ENCODE measurements at regions not wholly inside any gene's neighbourhood (a gene's known extent, or its start where the extent isn't known, plus 50 kb on each side); places are given as distances from the start of the nearest gene placed in this dataset.

DNA sequence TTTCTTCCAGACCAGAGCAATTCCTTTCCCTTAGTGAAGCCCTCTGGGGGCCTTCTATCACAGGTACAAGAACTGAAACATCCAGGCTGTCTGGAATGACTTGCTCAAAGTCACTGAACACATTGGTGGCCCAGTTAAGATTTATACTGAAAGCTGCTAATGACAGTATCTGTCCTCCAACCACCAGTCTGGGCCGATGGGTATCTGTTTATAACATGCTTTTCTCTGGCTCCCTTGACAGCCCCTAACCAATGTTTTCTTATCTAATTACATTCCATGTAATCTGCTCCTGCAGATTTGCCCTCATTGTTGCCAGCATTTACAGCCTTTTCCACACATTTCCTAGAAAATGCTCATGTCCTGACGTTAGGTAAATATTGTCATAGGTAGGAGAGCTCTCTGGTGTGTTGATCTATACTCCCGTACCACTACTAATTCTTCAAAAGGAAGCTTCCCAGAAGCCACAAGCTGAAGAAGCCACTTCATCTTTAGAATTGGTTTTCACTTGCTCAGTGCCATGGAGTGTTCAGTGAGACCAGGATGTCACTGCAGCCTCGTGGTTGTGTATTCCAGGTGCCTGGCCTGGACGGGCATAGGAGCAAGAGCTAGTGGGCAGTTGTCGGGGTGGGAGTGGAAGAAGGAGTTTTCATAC, 163.9 kb downstream of the TSEN15 start:
- WGBS, 3 donors = 89 to 94% (median 89%) methylated on average over 6 of the region's 6 CpGs
- Histone ChIP-seq H3K9me3 (no peaks in the 10 kb centered on the region), H3K36me3 (no peaks in the 10 kb centered on the region), H3K27ac (no peak overlapping the region), H3K4me1 (ENCODE audit: insufficient read depth) (no peaks in the 10 kb centered on the region), H3K27me3 (no peaks in the 10 kb centered on the region), H3K4me3 (no peak overlapping the region)
- no peak for DNase-seq
- intact Hi-C loops (cut with DNase I) = no loop called here
- no peak for TF ChIP-seq EP300 (IDR thresholded peaks at IDR 0.05)
- TF ChIP-seq POLR2A (IDR thresholded peaks at IDR 0.05) = no peak
- TF ChIP-seq, protein P1, sequence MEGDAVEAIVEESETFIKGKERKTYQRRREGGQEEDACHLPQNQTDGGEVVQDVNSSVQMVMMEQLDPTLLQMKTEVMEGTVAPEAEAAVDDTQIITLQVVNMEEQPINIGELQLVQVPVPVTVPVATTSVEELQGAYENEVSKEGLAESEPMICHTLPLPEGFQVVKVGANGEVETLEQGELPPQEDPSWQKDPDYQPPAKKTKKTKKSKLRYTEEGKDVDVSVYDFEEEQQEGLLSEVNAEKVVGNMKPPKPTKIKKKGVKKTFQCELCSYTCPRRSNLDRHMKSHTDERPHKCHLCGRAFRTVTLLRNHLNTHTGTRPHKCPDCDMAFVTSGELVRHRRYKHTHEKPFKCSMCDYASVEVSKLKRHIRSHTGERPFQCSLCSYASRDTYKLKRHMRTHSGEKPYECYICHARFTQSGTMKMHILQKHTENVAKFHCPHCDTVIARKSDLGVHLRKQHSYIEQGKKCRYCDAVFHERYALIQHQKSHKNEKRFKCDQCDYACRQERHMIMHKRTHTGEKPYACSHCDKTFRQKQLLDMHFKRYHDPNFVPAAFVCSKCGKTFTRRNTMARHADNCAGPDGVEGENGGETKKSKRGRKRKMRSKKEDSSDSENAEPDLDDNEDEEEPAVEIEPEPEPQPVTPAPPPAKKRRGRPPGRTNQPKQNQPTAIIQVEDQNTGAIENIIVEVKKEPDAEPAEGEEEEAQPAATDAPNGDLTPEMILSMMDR (IDR thresholded peaks at IDR 0.05) = no peak

DNA sequence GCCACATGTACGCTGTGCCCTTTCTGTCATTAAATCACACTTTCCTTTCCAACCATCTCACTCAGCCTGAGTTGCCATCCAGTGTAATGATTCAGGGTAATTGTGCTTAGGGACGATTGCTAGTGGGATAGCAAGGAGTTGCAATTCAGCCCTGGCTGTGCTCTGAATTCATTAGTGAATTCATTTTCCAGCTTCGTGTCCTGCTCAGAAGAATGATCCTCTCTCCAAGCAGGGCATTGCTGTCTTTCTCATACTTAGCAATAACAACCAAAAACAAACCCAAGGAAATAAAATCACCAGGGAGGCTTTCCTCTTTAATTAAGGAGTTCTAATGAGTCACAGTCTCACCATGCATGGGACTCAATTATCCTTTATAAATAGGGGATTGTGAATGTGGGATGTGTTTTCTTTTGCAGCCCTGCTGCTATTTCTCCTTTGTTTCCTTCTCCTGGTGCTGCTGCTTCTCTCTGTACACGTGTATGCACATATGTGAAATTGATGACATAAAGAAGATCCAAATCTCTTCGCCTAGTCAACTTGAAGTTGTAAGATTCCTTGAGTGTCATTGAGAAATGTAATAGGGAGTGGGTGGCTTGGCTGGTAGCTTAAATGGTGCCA, 167.0 kb downstream of the TSEN15 start:
- Histone ChIP-seq H3K4me3 (no peak overlapping the region), H3K27ac (no peak overlapping the region), H3K4me1 (ENCODE audit: insufficient read depth) (no peaks in the 10 kb centered on the region), H3K9me3 (no peaks in the 10 kb centered on the region), H3K27me3 (no peaks in the 10 kb centered on the region), H3K36me3 (no peaks in the 10 kb centered on the region)
- intact Hi-C loops (cut with DNase I) = no loop called here
- 64 to 78% (median 75%) methylated on average over 5 of the region's 5 CpGs for WGBS, 3 donors
- no peak for TF ChIP-seq POLR2A (IDR thresholded peaks at IDR 0.05)
- no peak for TF ChIP-seq EP300 (IDR thresholded peaks at IDR 0.05)
- TF ChIP-seq, protein P1 (IDR thresholded peaks at IDR 0.05) = no peak
- DNase-seq = no peak

DNA sequence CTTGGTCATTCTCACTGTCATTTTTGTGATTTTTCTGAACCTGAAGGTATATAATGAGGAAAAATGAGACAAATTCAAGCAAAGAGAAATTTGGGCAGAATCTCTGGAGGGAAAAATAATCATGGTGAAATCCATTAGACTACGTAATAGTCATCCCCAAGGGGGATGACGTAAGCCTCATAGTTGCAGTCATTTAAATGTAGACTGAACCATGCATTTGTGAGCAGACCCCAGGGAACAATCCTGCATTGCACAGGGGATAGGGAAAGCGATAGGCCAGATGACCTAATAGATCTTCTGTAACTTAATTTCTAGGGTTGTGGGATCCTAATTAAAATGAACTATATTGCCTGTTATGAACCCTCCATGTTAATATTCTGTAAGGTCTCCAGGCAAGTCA, 167.4 kb upstream of the C1orf21 start:
- WGBS, 3 donors = 64 to 96% (median 80%) methylated on average over 3 of the region's 3 CpGs
- DNase-seq = no peak
- Histone ChIP-seq H3K9me3 (no peaks in the 10 kb centered on the region), H3K36me3 (no peaks in the 10 kb centered on the region), H3K27me3 (no peaks in the 10 kb centered on the region), H3K4me1 (ENCODE audit: insufficient read depth) (no peaks in the 10 kb centered on the region), H3K4me3 (no peak overlapping the region), H3K27ac (no peak overlapping the region)
- intact Hi-C loops (cut with DNase I) = no loop called here
- no peak for TF ChIP-seq EP300 (IDR thresholded peaks at IDR 0.05)

DNA sequence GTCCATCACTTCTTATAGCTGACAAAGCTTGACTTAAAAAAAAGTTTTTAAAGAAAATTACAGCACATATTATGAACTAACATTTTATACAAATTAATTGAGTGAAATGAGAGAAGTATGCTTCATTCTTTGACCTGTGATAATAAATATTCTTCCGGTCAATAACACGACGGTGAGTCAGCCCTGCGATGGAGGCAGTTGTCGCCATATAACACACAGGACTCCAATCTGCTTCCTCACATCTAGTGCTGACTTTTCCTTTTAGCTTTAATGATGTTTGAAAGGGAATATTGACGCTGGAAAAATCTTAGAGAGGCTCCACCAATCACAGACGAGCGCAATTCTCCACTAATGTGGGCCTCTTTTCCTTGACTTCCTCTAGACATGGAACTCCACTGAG, 166.9 kb upstream of the C1orf21 start:
- Histone ChIP-seq H3K36me3 (no peaks in the 10 kb centered on the region), H3K27ac (no peak overlapping the region), H3K4me3 (no peak overlapping the region), H3K9me3 (no peaks in the 10 kb centered on the region), H3K27me3 (no peaks in the 10 kb centered on the region), H3K4me1 (ENCODE audit: insufficient read depth) (no peaks in the 10 kb centered on the region)
- WGBS, 3 donors = 93 to 95% (median 94%) methylated on average over 8 of the region's 8 CpGs
- TF ChIP-seq EP300 (IDR thresholded peaks at IDR 0.05) (no peak), POLR2A (IDR thresholded peaks at IDR 0.05) (no peak)
- TF ChIP-seq, protein P1 (IDR thresholded peaks at IDR 0.05) = no peak
- intact Hi-C loops (cut with DNase I) = loop anchor here in 1 of 4 donors (10.0 kb wide), 2 partner anchors 135 to 465 kb away; no protein-coding TSS in a partner anchor
- no peak for DNase-seq

DNA sequence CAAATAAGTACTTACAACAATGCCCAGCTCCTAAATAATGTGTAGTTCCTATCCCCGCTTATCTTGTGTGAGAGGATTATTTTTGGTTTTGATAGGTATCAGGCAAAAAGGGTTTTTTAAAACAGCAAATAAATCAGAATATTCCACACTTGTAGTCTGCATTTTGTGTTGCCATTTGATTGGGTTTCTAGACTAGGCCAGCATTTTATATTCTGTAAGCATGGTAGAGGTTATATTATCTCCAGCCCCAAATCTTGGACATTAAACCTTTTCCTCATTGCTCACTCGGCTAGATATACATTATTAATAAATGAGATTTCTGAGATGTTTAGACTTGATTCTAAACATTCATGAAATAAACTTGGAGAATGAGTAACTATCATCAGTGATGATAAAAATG, 165.7 kb upstream of the C1orf21 start:
- TF ChIP-seq EP300 (IDR thresholded peaks at IDR 0.05) (no peak), POLR2A (IDR thresholded peaks at IDR 0.05) (no peak)
- TF ChIP-seq, protein P1 (IDR thresholded peaks at IDR 0.05) = no peak
- Histone ChIP-seq H3K9me3 (no peaks in the 10 kb centered on the region), H3K4me1 (ENCODE audit: insufficient read depth) (no peaks in the 10 kb centered on the region), H3K36me3 (no peaks in the 10 kb centered on the region), H3K27me3 (no peaks in the 10 kb centered on the region), H3K4me3 (no peak overlapping the region), H3K27ac (no peak overlapping the region)
- no peak for DNase-seq
- 95 to 97% (median 96%) methylated on average over 2 of the region's 2 CpGs for WGBS, 3 donors
- intact Hi-C loops (cut with DNase I) = loop anchor here in 1 of 4 donors (10.0 kb wide), 2 partner anchors 136 to 464 kb away; no protein-coding TSS in a partner anchor
